GM20431 (cell line): ENCODE measurements at regions not wholly inside any gene's neighbourhood (a gene's known extent, or its start where the extent isn't known, plus 50 kb on each side); places are given as distances from the start of the nearest gene placed in this dataset.

Experiments
- in situ Hi-C: fragments of 300-500 bp; cut with MseI, MboI; formaldehyde crosslinking; loops from one replicate; pipeline ENCODE4 v1.15.0; 2020; ENCODE audit warnings: low sequenced_read_pairs; ENCODE audit not compliant: unreplicated experiment

- in situ Hi-C loops = no loop called here
Measured at GRCh38 chr1:193973428-193973827, 787.0 kb upstream of the B3GALT2 start.

- in situ Hi-C loops = no loop called here
Measured at GRCh38 chr1:193971595-193971994, 785.2 kb upstream of the B3GALT2 start.

- in situ Hi-C loops = no loop called here
Measured at GRCh38 chr1:193960499-193960898, 774.1 kb upstream of the B3GALT2 start.

GRCh38 chr1:193960040-193960439 lies 773.6 kb upstream of the B3GALT2 start:
- in situ Hi-C loops = no loop called here

- in situ Hi-C loops = no loop called here
Measured at GRCh38 chr1:193957556-193958095, 771.2 kb upstream of the B3GALT2 start.

GRCh38 chr1:193952778-193953374 lies 766.5 kb upstream of the B3GALT2 start:
- in situ Hi-C loops = no loop called here

- in situ Hi-C loops = no loop called here
Measured at GRCh38 chr1:193951984-193952383, 765.6 kb upstream of the B3GALT2 start.

GRCh38 chr1:193944454-193944853 lies 758.0 kb upstream of the B3GALT2 start:
- in situ Hi-C loops = no loop called here

- in situ Hi-C loops = no loop called here
Measured at GRCh38 chr1:193940176-193940575, 753.8 kb upstream of the B3GALT2 start.

GRCh38 chr1:193939585-193939984 lies 753.2 kb upstream of the B3GALT2 start:
- in situ Hi-C loops = no loop called here

- in situ Hi-C loops = no loop called here
Measured at GRCh38 chr1:193937308-193937707, 750.9 kb upstream of the B3GALT2 start.

- in situ Hi-C loops = no loop called here
Measured at GRCh38 chr1:193932979-193933378, 746.6 kb upstream of the B3GALT2 start.

GRCh38 chr1:193931356-193931755 lies 744.9 kb upstream of the B3GALT2 start:
- in situ Hi-C loops = no loop called here

- in situ Hi-C loops = no loop called here
Measured at GRCh38 chr1:193929374-193930033, 743.1 kb upstream of the B3GALT2 start.

- in situ Hi-C loops = no loop called here
Measured at GRCh38 chr1:193927550-193927949, 741.1 kb upstream of the B3GALT2 start.

GRCh38 chr1:193926956-193927355 lies 740.5 kb upstream of the B3GALT2 start:
- in situ Hi-C loops = no loop called here

- in situ Hi-C loops = no loop called here
Measured at GRCh38 chr1:193919827-193920226, 733.4 kb upstream of the B3GALT2 start.

- in situ Hi-C loops = no loop called here
Measured at GRCh38 chr1:193916452-193916851, 730.0 kb upstream of the B3GALT2 start.

- in situ Hi-C loops = no loop called here
Measured at GRCh38 chr1:193914871-193915270, 728.5 kb upstream of the B3GALT2 start.

- in situ Hi-C loops = no loop called here
Measured at GRCh38 chr1:193909406-193910082, 723.1 kb upstream of the B3GALT2 start.
